Mammary epithelial cell (primary cell): ENCODE measurements at regions not wholly inside any gene's neighbourhood (a gene's known extent, or its start where the extent isn't known, plus 50 kb on each side); places are given as distances from the start of the nearest gene placed in this dataset.

Source experiments
- CTCF ChIP-seq, 2 donors: IDR thresholded peaks in 1 of 2; conservative IDR thresholded peaks in 1 of 2; 2 replicates each; pipeline ENCODE4 v1.5.1; 2011 to 2012; ENCODE audit warnings: inconsistent platforms in 2 of 2, low read length in 2 of 2, mild to moderate bottlenecking in 2 of 2, control low read depth in 1 of 2, low read depth in 1 of 2; ENCODE audit not compliant: insufficient read depth in 1 of 2; ENCODE audit errors: extremely low read depth in 1 of 2
- EZH2 ChIP-seq: IDR thresholded peaks from 2 replicates; pipeline ENCODE4 v1.6.1; 2012; ENCODE audit warnings: low read length, inconsistent platforms, borderline replicate concordance

- TF ChIP-seq CTCF (conservative IDR thresholded peaks at IDR 0.05 in 1 of 2, IDR thresholded peaks at IDR 0.05 in 1 of 2; ENCODE audit: extremely low read depth in 1 of 2, insufficient read depth in 1 of 2, low read depth in 1 of 2, low read length in 2 of 2) (no peak), EZH2 (no peak)
These were observed 961.7 kb upstream of the TMEFF2 start for GRCh38 chr2:193156480-193156879.
